ENCODE measurements at regions not wholly inside any gene's neighbourhood (a gene's known extent, or its start where the extent isn't known, plus 50 kb on each side); places are given as distances from the start of the nearest gene placed in this dataset.

- TF ChIP-seq ZNF274 (IDR thresholded peaks at IDR 0.05; ENCODE audit: low read depth, low read length) (no peak), SUZ12 (IDR thresholded peaks at IDR 0.05; ENCODE audit: extremely low read depth, insufficient read depth, insufficient read length) (no peak), YY1 (IDR thresholded peaks at IDR 0.05; ENCODE audit: insufficient read depth, insufficient read length) (no peak)
These were observed 115.0 kb downstream of the FCRL5 start for GRCh38 chr1:157437296-157437695.
